GM23248 (cell line): ENCODE measurements at regions not wholly inside any gene's neighbourhood (a gene's known extent, or its start where the extent isn't known, plus 50 kb on each side); places are given as distances from the start of the nearest gene placed in this dataset.

Source experiments
- EZH2 ChIP-seq: fragments of 200-600 bp; sonication (generic); IDR thresholded peaks from 2 replicates; pipeline ENCODE4 v1.6.1; 2018; ENCODE audit warnings: antibody characterized with exemption, mild to moderate bottlenecking; ENCODE audit not compliant: insufficient read depth, poor library complexity, severe bottlenecking
- EZH2phosphoT487 ChIP-seq: fragments of 200-600 bp; sonication (generic); IDR thresholded peaks from 2 replicates; pipeline ENCODE4 v1.6.1; 2018; ENCODE audit warnings: antibody characterized with exemption, moderate library complexity, mild to moderate bottlenecking, low read depth; ENCODE audit not compliant: insufficient read depth

- no peak for TF ChIP-seq EZH2phosphoT487
- TF ChIP-seq EZH2 = no peak
These were observed 528.3 kb upstream of the BOD1L1 start for GRCh38 chr4:14155803-14156202.
